SKM-1 (cell line): ENCODE measurements at regions not wholly inside any gene's neighbourhood (a gene's known extent, or its start where the extent isn't known, plus 50 kb on each side); places are given as distances from the start of the nearest gene placed in this dataset.
"Not testable (repeated sequence)": the region's sequence is repeated elsewhere in the genome, so short reads cannot be mapped to it uniquely, and the experiment has no call there.

Source experiments
- DNase-seq: peaks from one replicate; lab custom pipeline; 2025; ENCODE audit not compliant: unreplicated experiment; lab: John Stamatoyannopoulos, UW

DNA sequence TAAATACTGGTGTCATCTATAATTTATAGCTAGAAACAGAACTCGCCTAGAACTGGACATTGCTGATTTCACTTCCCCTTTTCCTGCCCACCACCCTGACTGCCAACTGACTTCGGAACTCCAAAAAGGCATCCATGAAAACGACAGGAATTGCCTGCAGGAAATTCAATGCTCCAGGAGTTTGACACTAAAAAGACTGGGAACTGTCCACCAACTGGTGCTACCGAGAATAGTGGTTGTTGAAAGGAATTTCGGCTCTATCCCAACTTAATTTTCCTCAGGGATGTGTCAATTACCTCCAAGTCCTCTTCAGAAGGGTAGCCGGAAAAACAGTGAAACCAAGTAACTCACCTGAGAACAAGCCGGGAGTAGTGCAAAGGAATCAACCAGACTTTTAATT lies 440.0 kb downstream of the PRELID2 start:
- DNase-seq = not testable (repeated sequence)

DNA sequence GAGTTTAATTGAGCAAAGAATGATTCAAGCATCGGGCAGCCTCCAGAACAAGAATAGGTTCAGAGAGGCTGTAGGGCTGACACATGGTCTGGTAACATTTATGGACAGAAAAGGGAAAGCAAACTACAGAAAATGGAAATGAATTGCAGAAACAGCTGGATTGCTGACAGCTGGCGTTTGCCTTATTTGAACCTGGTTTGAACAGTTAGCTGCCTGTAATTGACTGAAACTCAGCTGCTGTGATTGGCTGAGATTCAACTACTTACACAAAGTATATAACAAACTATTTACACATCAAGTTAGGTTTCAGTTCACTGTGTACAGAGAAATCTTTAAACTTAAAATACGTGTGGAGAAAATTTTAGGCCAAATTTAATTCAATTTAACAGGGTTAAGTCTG lies 441.7 kb downstream of the PRELID2 start:
- DNase-seq = no peak

DNA sequence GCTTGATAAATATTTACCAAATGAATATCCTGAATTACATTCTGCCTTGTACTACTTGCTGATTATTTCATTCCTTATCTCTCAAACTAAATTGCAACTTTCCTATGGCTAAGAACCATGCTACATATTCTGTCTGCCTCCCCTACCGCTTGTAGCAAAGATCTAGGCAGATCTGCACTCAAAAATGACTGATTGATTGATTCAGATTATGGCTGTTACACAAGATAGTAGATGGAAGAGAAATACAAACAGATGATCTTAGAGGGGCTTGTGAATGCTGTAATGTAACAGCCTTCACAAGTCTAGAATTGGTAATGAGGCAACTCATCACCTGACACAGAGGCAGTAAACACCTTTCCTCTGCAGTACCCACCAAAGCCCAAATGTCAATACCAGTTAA lies 446.1 kb downstream of the PRELID2 start:
- DNase-seq = no peak

DNA sequence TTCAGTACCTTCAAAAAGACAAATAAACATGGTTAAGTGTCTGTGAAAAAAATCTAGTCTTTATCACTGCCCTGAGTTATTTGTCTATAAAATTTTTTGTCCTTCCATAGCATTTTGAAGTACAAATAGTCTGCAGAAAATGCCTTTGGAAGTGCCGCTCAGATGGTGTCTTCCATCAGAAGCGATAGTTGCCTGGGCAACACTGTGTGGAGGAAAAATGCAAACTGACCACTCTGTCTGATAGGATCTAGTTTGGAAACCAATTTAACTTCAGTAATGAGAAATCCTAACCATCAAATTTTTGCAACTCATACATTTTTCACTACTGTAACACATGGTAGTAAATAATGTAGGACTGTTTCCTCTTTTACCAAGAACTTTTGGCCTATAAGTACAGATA lies 449.9 kb downstream of the PRELID2 start:
- DNase-seq = no peak

DNA sequence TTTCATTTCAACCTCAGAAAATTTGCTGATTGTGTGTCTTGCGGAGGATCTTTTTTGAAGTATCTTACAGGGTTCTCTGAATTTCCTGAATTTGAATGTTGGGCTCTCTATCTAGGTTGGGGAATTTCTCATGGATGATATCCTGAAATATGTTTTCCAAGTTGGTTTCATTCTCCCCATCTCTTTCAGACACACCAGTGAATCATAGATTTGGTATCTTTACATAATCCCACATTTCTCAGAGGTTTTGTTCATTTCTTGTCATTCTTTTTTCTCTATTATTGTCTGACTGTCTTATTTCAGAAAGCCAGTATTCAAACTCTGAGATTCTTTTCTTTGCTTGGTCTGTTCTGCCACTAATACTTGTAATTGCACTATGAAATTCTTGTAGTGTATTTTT lies 456.9 kb downstream of the PRELID2 start:
- DNase-seq = no peak

DNA sequence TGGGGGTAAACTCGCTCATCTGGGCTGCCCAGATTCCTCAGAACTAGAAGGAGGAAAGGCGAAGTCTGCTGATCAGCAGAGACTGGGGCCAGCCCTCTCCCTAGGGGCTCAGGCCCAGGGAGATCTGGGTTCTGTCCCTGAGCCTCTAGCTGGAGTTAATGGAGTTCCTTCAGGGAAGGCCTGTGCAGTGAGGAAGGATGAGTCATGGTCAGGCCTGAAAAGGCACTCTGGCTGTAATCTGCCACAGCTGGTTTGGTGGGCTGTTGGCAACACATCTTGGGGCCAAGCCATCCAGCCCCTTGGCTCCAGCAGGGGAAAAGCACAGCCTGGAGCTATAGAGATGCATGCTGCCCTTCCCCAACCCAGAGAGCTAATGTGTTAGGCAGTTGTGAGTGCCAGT lies 459.6 kb downstream of the PRELID2 start:
- DNase-seq = no peak

DNA sequence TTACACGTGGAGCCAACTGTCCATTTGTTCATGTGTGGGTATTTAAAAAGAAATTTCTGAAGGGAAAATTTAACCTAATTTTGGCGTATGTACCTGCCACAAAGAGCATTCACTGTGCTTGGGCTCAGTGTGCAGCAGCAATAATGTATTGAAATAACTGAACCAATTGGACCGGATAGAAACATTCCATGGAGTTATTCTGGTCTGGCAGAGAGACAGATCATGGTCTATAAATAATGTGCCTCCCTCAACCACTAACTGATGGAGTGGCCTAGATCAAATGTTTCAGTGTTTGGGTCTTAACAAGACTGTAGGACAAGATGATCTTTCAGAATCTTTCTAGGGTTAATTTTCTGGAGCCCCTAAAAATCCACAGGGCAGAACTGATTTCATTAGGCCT lies 469.7 kb downstream of the PRELID2 start:
- no peak for DNase-seq

DNA sequence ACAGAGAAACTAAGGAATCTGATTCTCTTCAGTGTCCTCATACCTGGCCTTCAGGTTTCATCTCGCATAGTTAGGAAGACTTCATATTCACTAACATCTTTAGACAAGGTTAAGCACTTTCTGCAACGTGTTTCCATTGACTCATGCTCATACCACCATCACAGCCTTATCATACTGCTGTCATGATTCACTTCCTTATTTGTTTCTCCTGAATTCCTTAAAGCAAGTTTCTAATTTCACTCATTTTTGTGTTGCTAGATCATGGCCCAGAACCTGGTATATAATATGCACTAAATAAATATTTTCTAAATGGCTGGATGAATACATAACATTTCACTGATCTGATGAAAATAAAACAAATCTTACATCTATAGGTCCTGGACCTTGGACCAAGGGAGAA lies 472.9 kb downstream of the PRELID2 start:
- no peak for DNase-seq

DNA sequence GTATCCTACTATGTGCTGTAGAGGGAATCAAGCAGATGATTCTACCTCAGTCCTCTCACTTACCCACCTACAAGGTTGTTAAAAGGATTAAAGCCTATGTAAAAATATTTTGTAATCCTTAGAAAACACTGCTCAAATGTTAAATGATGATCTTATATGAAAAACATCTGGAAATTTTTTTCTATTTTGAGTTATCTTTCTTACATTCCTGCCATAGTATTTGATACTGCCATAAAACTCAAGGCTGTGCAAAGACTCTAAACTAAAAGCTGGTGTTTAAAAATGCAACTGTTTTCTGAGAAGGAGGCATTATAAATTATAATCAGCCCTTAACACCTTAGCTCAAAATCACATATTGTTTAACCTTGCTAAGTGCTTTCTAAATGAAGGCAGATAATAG lies 474.2 kb downstream of the PRELID2 start:
- no peak for DNase-seq

DNA sequence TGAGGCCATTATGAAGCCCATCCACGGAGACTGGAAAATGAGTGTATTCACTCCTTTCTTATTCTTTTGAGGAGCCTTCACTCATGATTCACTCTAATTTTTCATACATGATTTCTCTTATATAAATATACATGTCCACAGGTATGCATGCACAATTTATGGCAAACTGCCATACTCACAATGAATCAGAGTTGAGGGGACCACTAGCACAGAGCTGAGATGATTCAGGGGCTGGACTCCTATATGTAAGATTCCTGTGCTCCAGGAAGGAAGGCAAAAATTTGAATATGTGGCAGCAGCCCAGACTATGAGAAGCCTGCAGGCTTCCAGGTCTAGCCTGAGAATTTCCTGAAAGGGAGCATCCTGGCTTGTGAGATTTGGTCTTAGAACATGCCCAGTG lies 484.6 kb downstream of the PRELID2 start:
- no peak for DNase-seq

DNA sequence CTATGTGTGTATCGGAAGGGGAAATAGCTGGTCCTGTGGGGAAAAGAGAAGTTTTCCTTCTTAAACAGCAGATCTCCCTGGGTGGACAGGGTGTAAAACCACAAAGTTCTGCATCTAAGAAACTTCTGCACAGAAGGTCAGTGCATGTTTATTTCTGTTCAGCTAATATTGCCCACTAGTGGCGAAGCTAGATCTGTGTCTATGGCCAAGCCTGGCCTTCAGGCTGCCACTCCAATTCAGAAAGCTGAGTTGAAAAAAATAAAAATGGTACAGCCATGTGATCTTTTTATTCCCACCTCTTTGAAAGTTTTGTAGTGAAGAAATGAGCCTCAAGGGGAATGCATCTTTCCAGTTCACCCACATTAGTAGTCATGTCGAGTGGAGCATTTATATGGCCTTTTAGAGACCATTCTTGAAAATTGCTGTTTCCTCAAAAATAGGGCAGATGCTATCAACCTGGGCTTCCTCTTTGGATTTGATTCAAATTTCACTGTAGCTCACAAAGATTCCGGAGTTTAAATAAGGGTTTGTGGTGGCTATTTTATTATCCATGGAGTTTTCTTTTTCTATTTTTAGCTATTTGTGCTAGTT lies 488.0 kb downstream of the PRELID2 start:
- DNase-seq = no peak

DNA sequence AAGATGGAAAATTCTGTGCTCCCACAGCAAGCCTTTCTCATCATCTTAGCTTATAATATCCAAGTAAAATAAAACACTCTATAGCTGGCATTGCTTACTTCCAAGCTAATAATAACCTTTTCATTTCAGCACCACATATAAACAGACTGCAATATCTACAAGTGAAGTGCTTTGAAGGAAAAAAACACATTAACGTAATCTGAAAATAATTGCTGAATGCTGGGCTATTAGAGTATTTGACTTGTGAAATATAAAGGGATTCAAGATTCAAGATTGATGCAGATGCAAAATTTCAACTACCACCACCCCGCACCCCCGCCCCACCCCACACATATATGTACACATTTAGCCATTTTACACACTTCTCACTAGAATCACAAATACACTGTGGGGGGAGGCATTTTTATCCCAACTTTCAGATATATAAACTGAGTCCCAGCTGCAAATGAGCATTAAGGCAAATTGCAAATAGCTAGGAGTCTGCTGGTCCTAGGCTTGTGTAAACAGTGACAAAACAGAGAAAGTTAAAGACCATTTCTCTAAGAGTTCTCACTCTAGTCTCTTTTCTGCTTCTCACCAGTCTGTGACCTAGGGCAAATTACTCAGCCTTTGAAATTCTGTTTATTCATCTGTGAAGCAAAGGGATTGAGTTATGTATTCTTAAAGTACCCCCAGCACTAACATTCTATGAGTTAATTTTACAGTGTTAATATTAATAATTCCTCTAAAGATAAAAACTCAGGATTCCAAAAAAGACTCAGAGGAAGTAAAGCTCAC lies 489.4 kb downstream of the PRELID2 start:
- no peak for DNase-seq

DNA sequence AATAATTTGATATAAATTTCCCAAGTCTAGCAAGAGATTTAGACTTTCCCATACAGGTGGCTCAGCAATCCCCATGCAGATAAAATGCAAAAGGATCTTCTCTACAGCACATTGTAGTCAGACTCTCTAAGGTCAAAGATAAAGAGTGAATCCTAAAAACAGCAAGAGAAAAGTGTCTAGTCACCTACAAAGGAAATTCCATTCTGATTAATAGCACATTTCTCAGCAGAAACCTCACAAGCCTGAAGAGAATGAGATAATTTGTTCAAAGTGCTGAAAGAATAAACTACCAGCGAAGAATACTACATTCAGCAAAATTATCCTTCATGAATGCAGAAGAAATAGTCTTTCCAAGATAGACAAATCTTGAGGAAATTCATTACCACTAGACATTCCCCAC lies 493.3 kb downstream of the PRELID2 start:
- no peak for DNase-seq

DNA sequence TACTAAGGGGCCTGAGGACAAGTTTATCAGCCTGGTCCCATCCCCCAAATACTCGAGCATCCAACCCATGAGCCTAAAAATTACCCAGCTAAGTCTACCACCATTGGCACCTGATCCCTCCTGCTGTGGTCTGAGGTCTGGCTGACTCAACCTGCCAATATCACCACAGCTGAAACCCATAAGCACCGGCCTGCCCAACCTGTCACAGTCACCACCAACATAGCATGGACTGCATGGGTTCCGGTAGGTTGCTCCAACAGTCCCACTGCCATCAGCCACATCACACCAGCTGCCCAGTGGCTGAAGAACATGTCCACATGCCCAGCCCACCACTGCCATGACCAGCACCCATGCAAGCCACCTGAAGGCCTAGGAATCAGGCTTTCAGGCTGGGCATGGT lies 495.0 kb downstream of the PRELID2 start:
- no peak for DNase-seq

DNA sequence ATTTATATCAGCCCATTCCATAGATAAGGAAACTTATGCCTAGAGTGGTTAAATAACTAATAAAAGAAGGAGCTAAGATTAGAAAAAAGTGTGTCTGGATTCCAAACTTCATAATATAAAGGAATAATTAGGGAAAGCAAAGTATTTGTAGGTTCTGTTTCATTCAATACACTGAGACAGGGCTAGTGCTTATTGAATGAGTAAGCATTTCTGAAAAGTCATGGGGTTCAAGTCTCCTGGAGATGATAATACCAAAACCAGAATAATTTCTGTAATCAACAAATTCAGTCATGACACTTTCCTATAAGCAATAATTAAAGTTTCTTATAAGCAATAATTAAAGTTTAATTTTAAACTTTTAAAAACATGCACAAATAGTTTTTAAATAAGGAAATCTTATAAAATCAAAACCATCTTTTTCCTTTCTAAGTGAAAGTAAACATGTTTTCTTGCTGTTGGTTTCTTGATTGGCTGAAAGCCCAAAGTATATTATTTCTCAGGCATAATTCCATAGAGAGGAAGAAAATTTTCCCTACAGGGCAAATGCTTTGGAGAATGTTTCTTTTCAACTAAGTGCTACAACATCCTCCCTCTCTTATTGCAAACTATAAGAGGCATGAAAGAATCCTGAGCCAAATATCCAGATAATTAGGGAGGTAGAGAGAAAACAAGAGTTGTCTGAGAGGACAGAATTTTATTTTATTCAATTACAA lies 510.2 kb downstream of the PRELID2 start:
- DNase-seq = no peak

DNA sequence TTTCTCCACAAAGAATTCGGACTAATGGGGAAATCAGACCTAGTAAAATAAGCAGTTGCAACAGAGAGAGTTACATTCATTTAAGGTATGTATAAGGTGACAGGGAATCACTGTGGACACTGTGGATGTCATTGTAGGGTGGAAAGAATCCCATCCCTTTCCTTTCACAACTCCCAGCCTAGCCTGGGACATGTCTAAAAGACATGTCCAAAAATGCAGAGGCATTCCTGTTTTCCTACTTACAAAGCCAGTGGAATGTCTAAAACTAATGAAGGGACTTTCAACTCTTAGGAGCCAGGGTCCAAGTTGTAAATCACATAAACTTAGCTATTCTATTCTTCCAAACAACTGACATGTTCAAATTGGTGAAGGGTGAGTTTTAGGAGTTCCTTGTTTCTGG lies 511.0 kb downstream of the PRELID2 start:
- DNase-seq = no peak

DNA sequence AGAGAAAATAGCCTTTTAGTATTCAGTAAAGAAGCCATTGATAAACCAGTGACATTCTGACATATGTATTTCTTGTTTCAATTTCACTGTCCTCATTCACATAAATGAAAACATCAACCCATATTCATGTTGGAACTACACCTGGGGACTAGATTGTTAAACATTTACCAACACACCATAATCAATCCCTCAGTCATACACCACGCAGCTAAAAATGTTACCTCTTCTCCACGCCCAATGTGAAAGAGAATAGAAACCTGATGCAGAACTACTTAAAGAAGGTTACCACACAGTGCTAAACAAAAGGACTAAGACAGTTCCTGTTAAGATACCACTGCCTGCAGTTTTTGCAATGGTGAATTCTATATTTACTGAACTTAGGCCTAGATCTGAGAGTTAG lies 518.9 kb downstream of the PRELID2 start:
- DNase-seq = no peak

DNA sequence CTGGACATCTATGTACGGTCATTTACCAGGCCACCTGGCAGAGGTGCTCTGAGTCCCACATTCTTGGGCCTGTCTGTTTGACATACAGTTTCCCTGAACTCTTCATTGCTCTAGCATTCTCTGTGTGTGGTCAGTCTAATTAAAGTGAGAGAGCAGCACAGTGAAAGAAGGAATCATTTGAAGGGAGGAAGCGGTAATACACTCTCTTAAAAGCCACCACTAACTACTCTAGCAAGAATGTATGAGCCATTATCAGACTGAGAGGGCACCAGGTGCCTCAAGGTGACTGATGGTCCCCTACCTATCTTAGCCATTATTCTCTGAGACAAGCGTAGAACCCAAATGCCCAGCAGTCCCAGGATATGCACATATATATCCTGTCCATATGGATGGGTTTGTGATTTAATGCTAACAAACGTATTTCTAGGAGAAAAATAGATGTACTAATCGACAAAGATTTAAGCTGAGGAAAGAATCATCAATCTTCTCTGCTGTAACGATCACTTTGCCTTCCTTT lies 527.2 kb downstream of the PRELID2 start:
- no peak for DNase-seq

DNA sequence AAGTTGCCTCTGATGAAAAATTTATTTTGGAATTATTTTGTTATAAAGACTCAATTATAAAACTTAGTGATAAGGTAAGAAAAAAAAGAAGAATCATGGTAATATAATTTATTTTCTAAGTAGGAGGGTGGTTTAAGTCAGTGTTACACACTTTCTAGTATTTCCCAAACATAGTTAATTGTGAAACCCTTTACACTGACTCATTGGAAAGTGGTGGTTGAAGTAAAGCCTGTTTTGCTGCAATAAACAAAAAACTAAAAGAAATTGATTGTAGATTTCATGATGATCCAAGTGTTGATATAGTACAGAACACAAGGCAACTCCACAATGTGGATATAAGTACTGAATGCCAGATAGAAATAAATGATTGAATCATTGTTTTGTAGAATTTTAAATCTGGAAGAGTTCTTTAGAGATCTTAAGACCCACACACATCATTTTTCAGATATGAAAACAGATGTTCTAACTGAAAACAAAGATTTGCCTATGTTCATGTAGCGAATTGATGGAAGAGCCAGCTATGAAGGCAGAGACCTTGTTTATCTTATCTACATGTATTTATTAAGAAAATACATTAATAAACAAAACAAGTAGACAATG lies 539.8 kb downstream of the PRELID2 start:
- DNase-seq = no peak

DNA sequence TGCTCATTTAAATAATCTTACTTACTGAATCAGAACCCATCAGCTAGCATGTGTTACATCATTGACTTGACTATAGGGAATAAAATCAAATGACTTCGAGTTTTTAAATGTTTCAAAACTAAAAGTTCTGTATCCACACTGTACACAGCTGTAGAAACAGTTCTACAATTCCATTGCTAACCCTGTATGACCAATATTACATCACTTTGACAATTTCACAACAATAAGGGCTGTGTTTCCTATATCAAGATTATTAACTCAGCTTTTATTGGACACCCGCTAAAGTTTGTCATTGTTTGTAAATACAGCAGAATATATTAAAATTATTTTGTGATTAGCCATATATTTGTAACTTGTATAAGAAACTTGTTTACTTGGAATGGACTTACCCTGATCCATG lies 540.8 kb downstream of the PRELID2 start:
- no peak for DNase-seq

DNA sequence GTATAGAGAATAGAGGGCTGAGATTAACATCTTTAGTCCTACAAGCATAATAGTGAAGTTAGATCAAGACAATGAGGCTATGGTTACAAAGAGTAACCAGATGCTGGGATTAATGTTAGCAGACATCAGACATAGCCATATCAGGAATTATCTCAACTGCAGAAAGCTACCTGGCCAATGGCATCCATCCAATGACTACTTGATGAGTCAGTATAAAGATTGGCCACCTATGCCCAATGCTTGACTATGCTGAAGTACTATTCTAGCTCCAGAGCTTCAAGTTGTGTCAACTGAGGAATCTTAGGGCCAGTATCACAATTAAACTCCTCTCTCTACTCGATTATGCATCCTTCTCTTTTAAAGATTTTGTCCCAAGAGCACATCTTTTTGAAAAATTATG lies 541.4 kb downstream of the PRELID2 start:
- DNase-seq = no peak

DNA sequence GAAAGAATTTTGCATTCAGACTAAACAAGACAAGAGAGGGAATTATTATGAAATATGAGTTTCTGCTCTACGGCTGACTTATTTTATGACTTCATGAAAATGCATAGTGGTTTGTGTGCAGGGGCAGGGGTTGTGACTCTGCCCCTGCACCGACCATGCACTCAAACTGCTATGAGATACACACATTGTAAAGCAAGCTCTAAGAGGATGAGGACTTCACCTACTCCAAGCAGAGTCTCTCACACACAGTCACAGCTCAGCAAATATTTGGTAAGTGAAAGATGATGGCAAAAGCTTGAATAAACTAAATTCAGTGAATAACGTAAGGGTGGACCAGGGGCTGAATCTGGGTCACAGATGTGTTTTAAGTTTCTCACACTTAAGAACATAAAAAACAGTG lies 542.9 kb downstream of the PRELID2 start:
- DNase-seq = no peak
